SIG-M5 treated with dmso at 0.1 percent for 504 hours (cell line): ENCODE measurements at regions not wholly inside any gene's neighbourhood (a gene's known extent, or its start where the extent isn't known, plus 50 kb on each side); places are given as distances from the start of the nearest gene placed in this dataset.
"Not testable (repeated sequence)": the region's sequence is repeated elsewhere in the genome, so short reads cannot be mapped to it uniquely, and the experiment has no call there.

Source experiments
- DNase-seq: peaks from one replicate; lab custom pipeline; 2025; ENCODE audit not compliant: unreplicated experiment; lab: John Stamatoyannopoulos, UW

- no peak for DNase-seq
Observed at GRCh38 chrX:84611843-84612636, 109.8 kb upstream of the HDX start.

GRCh38 chrX:84634201-84634782 is 132.0 kb upstream of the HDX start:
- DNase-seq: no peak

DNA sequence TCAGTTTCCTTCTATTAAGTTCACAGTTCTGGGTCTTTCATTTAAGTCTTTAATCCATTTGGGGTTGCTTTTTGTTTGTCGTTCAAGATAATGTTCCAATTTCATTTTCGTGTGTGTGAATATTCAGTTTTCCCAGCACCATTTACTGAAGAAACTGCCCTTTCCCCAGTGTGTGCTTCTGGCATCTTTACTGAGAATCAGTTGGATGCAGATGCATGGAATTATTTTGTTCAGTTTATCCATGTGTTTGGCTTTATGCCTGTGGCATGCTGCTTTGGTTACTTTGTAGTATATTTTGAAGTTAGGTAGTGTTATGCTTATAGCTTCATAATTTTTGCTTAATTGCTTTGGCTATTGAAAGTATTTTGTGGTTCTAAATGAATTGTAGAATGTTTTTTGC is 163.8 kb upstream of the HDX start:
- no peak for DNase-seq

DNA sequence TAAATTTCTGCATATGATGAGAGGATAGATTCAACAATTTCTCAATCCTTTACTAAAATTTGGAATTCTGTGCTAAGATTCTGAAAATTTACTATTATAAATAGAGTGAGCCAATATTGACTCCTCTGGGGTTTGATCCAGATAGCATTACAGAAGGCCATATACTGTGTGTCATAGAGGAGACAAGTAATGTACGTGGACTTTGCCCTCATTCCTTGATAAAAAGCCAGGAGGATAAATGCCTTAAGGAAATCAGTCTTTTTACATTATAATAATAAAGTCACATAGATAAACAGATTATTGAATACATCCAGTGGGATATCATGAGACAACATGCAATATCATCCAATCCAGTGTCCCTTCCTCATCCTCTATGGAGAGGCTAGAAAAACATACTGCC is 188.0 kb upstream of the HDX start:
- DNase-seq: no peak

DNA sequence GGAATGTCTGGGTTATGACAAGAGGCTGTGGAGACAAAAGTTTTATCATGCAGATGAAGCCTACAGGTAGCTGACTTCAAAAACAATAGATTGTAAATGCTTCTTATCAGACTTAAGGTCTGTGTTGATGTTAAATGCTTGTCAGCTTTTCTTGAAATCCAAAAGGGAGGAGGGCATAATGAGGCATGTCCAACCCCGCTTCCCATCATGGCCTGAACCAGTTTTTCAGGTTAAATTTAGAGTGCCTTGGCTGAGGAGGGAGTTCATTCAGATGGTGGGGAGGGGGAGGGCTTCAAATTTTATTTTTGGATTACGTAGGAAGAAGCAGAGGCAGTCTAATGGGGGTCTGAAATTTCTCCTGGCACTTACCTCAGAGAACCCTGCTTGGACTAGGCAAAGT is 207.7 kb upstream of the HDX start:
- no peak for DNase-seq

DNA sequence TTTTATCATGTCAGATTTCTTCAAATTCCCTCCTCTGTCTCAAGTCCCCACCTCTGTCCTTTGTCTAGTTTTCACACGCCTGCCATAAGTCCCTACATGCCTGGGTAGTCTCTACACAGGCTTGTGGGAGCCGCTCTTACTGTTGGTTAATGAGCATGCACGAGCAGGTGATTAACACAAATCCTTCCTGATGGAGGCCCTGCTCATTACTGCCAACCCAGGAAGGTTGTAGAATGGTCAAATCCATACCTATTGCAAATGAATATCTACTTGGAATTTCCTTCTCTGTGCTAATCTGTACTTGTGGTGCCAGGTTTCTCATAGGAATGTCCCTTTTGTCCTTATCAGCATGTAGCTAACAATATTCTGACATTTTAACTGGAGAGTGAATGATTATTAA is 208.4 kb upstream of the HDX start:
- no peak for DNase-seq

DNA sequence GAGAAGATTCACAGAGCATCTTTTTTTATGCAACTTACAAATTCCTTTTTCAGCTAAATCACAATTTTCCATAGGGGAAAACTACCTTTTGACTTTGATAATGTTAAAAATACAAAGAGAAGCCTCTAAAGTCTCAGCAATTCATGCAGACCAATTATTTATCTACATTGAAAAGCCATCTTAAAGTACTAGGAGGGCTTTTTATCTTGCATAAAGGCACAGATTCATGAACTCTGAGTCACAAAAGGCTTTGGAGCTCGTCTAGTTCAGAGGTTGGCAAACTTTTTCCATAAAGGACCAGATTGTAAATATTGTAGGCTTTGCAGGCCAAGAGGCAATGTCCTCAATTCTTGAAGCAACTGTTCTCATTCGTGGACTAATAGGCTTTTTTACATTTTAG is 210.4 kb upstream of the HDX start:
- no peak for DNase-seq

DNA sequence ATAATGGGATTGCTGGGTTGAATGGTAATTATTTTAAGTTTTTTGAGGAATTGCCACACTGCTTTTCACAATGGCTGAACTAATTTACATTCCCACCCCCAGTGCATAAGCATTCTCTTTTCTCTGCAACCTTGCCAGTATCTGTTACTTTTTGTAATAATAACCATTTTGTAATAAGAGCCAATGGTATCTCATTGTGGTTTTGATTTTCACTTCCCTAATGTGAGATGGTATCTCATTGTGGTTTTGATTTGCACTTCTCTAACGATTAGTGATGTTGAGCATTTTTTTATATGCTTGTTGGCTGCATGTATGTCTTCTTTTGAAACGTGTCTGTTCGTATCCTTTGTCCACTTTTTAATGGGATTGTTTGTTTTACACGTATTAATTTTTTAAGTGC is 213.1 kb upstream of the HDX start:
- DNase-seq: peak; percentile 34

DNA sequence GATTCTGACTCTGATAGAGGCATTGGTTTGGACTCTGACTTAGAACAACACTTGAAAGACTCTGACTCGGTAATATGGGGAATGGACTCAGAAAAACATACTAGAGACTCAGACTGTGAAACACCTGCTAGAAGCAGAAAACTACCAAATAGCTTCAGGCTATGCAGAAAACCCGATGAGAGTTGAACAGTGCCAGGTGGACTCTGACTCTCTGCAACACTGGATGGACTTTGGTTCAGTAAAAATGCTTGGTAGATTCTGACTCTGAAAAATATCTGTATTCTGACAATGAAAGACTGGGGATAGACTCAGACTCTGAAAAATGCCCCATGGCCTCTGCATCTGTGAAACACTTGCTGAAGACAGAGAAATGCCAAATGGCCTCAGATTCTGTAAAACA is 215.1 kb upstream of the HDX start:
- no peak for DNase-seq

DNA sequence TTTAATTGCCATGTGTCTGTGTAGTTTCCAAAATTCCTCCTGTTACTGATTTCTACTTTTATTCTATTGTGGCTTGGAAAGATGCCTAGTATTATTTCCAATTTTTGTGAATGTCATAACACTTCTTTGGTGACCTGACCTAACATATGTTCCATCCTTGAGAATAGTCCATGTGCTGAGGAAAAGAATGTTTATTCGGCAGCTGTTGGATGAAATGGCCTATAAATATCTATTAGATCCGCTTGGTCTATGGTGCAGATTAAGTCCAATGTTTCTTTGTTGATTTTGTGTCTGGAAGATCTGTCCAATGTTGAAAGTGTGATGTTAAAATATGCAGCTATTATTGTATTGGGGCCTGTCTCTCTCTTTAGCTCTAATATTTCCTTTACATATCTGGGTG is 219.2 kb upstream of the HDX start:
- DNase-seq: no peak

DNA sequence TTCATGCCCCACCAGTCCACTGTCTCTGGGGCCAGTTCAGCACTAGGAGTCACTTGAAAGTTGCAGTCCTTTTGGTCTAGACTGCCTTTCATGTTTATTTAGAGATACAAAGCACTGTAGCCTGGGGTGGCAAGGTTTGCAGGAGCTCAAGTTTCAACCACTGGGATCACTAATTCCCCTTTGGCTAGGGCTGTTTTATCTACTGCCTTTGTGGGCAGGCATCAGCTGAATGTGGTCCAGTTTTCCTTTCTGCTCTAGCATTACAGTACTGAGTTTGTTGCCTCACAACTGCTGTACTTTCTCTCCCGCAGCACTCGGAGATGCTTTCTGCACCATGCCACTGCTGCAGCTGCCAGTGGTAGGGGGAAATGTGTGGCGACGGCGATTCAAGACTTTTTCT is 222.3 kb upstream of the HDX start:
- no peak for DNase-seq

- DNase-seq: no peak
Observed at GRCh38 chrX:84729408-84729807, 227.2 kb upstream of the HDX start.

GRCh38 chrX:84729809-84730208 is 227.6 kb upstream of the HDX start:
- peak; percentile 48 for DNase-seq

GRCh38 chrX:84735025-84735424 is 232.8 kb upstream of the HDX start:
- DNase-seq: peak; percentile 57

DNA sequence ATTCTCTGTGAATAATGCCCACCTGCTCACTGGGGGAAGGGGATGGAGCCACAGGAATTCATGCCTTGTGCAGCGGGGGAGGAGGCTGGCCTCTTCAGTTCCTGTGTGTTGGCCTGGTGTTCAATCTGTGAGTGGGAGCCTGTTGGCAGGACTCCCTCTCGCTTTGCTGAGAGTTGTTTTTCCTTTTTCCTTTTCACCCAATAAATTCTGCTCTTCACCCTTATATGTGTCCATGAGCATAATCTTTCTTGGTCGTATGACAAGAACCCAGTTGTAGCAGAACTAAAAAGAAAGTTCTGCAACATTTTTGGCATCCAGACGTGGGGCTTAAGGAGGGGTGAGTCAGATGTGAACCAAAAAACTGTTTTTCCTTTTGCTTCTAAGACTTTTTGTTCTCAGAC is 235.2 kb upstream of the HDX start:
- DNase-seq: no peak

GRCh38 chrX:84747516-84747915 is 245.3 kb upstream of the HDX start:
- DNase-seq: no peak

- DNase-seq: no peak
Observed at GRCh38 chrX:84748965-84749656, 246.9 kb upstream of the HDX start.

DNA sequence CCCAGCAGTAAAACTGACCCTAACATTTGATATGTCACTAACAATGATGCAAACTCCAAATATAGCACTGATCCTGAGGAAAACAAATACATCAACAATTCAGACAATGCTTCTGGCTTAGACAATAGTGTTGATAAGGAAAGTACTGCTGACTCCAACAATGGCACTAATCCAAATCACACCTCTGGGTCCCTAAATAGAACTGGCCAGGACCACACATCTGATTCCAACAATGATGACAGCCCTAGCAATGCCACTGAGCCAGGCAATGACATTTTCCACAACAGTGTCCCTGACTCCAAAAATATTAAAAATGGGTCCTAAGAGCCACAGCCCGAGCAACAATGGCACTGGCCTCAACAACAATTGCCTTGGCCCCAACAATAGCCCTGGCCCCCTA is 243.1 kb upstream of the APOOL start:
- DNase-seq: no peak

GRCh38 chrX:84796321-84796720 is 207.4 kb upstream of the APOOL start:
- DNase-seq: no peak

GRCh38 chrX:84830836-84831235 is 172.8 kb upstream of the APOOL start:
- DNase-seq: no peak

GRCh38 chrX:84846541-84846940 is 157.1 kb upstream of the APOOL start:
- DNase-seq: not testable (repeated sequence)

DNA sequence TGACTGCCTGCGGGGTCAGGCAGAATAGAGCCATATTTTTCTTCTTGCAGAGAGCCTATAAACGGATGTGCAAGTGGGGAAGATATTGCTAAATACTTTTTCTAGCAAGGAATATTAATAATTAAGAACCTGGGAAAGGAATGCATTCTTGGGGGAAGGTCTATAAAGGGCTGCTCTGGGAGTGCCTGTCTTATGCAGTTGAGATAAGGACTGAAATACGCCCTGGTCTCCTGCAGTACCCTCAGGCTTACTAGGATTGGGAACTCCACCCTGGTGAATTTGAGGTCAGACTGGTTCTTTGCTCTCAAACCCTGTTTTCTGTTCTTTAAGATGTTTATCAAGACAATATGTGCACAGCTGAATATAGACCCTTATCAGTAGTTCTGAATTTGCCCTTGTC is 152.5 kb upstream of the APOOL start:
- DNase-seq: not testable (repeated sequence)
